Liver (tissue), 8 donors: ENCODE measurements at regions not wholly inside any gene's neighbourhood (a gene's known extent, or its start where the extent isn't known, plus 50 kb on each side); places are given as distances from the start of the nearest gene placed in this dataset.

Source experiments
- DNase-seq: peaks from one replicate; pipeline ENCODE4 v3.0.0-alpha.2; 2017; ENCODE audit warnings: low spot score
- H3K27ac ChIP-seq, 2 donors: one replicate each; pipeline ENCODE4 v1.7.0; 2013; ENCODE audit warnings: inconsistent platforms in 2 of 2, low read length in 2 of 2, control low read depth in 1 of 2, low read depth in 1 of 2, mild to moderate bottlenecking in 1 of 2
- H3K27me3 ChIP-seq, 4 donors: one replicate each; pipeline versions ENCODE4 v1.6.1 to v1.7.0; 2013; ENCODE audit warnings: low read length in 3 of 4, inconsistent platforms in 1 of 4, mild to moderate bottlenecking in 1 of 4, moderate library complexity in 1 of 4; ENCODE audit not compliant: control insufficient read depth in 4 of 4, insufficient read depth in 4 of 4
- H3K36me3 ChIP-seq, 4 donors: one replicate each; pipeline versions ENCODE4 v1.6.1 to v1.7.0; 2013; ENCODE audit warnings: low read length in 3 of 4, mild to moderate bottlenecking in 3 of 4, low read depth in 1 of 4, moderate library complexity in 1 of 4; ENCODE audit not compliant: control insufficient read depth in 4 of 4, insufficient read depth in 3 of 4
- H3K4me1 ChIP-seq, 4 donors: one replicate each; pipeline versions ENCODE4 v1.6.1 to v1.7.0; 2013; ENCODE audit warnings: low read length in 3 of 4, mild to moderate bottlenecking in 3 of 4, moderate library complexity in 1 of 4; ENCODE audit not compliant: control insufficient read depth in 4 of 4, insufficient read depth in 4 of 4
- H3K4me3 ChIP-seq, 3 donors: one replicate each; pipeline versions ENCODE4 v1.6.1 to v1.7.0; 2013; ENCODE audit warnings: low read length in 3 of 3, control low read depth in 1 of 3, low read depth in 1 of 3, mild to moderate bottlenecking in 1 of 3
- H3K9ac ChIP-seq, 2 donors: one replicate each; pipeline ENCODE4 v1.7.0; 2013; ENCODE audit warnings: low read length in 2 of 2, mild to moderate bottlenecking in 2 of 2, moderate library complexity in 2 of 2, control low read depth in 1 of 2, low read depth in 1 of 2
- H3K9me3 ChIP-seq, 4 donors: one replicate each; pipeline versions ENCODE4 v1.6.1 to v1.7.0; 2013; ENCODE audit warnings: low read length in 3 of 4; ENCODE audit not compliant: control insufficient read depth in 4 of 4
- EGR1 ChIP-seq, 2 donors: IDR thresholded peaks; 2 replicates each; pipeline ENCODE4 v1.6.1; 2016 to 2018; ENCODE audit warnings: antibody characterized with exemption in 2 of 2, low read depth in 2 of 2
- FOXA1 ChIP-seq: IDR thresholded peaks from 2 replicates; pipeline ENCODE4 v1.6.1; 2016; ENCODE audit warnings: antibody characterized with exemption
- FOXA2 ChIP-seq: IDR thresholded peaks from 2 replicates; pipeline ENCODE4 v1.6.1; 2016; ENCODE audit warnings: antibody characterized with exemption
- GABPA ChIP-seq, 2 donors: IDR thresholded peaks in 1 of 2; conservative IDR thresholded peaks in 1 of 2; 2 replicates each; pipeline ENCODE4 v1.6.1; 2016; ENCODE audit warnings: antibody characterized with exemption in 2 of 2, mild to moderate bottlenecking in 1 of 2, moderate library complexity in 1 of 2
- HNF4A ChIP-seq, 2 donors: conservative IDR thresholded peaks; 2 replicates each; pipeline ENCODE4 v1.6.1; 2016; ENCODE audit warnings: antibody characterized with exemption in 2 of 2, mild to moderate bottlenecking in 2 of 2
- HNF4G ChIP-seq: IDR thresholded peaks from 2 replicates; pipeline ENCODE4 v1.6.1; 2016; ENCODE audit warnings: antibody characterized with exemption
- JUND ChIP-seq, 2 donors: IDR thresholded peaks; 2 replicates each; pipeline ENCODE4 v1.6.1; 2016; ENCODE audit warnings: antibody characterized with exemption in 2 of 2
- NR2F2 ChIP-seq: IDR thresholded peaks from 2 replicates; pipeline ENCODE4 v1.6.1; 2016; ENCODE audit warnings: antibody characterized with exemption
- RAD21 ChIP-seq, 2 donors: IDR thresholded peaks; 2 replicates each; pipeline ENCODE4 v1.6.1; 2016; ENCODE audit warnings: antibody characterized with exemption in 2 of 2, mild to moderate bottlenecking in 2 of 2
- REST ChIP-seq: IDR thresholded peaks from 2 replicates; pipeline ENCODE4 v1.6.1; 2016; ENCODE audit warnings: antibody characterized with exemption, mild to moderate bottlenecking
- RXRA ChIP-seq, 2 donors: IDR thresholded peaks; 2 replicates each; pipeline ENCODE4 v1.6.1; 2017 to 2018; ENCODE audit warnings: antibody characterized with exemption in 2 of 2, mild to moderate bottlenecking in 1 of 2
- SP1 ChIP-seq: IDR thresholded peaks from 2 replicates; pipeline ENCODE4 v1.6.1; 2018; ENCODE audit warnings: antibody characterized with exemption, mild to moderate bottlenecking
- TAF1 ChIP-seq: conservative IDR thresholded peaks from 2 replicates; pipeline ENCODE4 v1.6.1; 2016; ENCODE audit warnings: antibody characterized with exemption, mild to moderate bottlenecking
- YY1 ChIP-seq: IDR thresholded peaks from 2 replicates; pipeline ENCODE4 v1.6.1; 2016; ENCODE audit warnings: antibody characterized with exemption, mild to moderate bottlenecking
- WGBS: extraction: QIAGEN DNeasy Blood & Tissue Kit; methylation state at CpG from one replicate; pipeline ENCODE4 v1.1.7; 2013; 5-methylcytosine and 5-hydroxymethylcytosine counted together
- TF ChIP-seq, protein P1 (sequence below): IDR thresholded peaks from 2 replicates; pipeline ENCODE4 v1.6.1; 2016; ENCODE audit warnings: antibody characterized with exemption
- TF ChIP-seq, protein P2 (sequence below): IDR thresholded peaks from 2 replicates; pipeline ENCODE4 v1.6.1; 2016; ENCODE audit warnings: antibody characterized with exemption
- TF ChIP-seq, protein P3 (sequence below): fragments of 150-350 bp; IDR thresholded peaks from 2 replicates; pipeline ENCODE4 v1.5.1; 2017; ENCODE audit warnings: improper control_type of control experiment, low read depth, low read length; ENCODE audit not compliant: missing input control
- TF ChIP-seq, protein P4 (sequence below): IDR thresholded peaks from 2 replicates; pipeline ENCODE4 v1.6.1; 2016; ENCODE audit warnings: antibody characterized with exemption
- donor health status: healthy.
- donor health status: healthy.
- donor health status: healthy.
- donor health status: healthy.
- donor health status: healthy.

DNA sequence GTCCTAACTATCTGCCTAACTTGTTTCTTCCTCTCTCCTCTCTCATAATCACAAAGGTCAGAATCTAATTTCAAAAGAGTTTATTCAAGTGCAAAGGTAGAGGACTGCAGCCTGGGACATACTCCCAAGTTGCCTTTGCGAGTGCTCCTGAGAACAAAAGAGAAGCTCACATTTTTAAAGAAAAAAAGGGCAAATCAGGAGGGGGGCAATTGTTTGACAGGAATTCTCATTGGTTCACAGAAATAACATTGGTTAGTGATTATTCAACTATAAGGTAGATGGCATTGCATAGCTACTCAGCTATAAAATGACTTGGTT lies 108.1 kb upstream of the RAI14 start:
- no peak overlapping the region for H3K4me3 ChIP-seq

GRCh38 chr5:34550247-34550646 lies 105.9 kb upstream of the RAI14 start:
- no peaks in the 10 kb centered on the region for H3K27me3 ChIP-seq
- no peaks in the 10 kb centered on the region for H3K36me3 ChIP-seq
- no peak overlapping the region for H3K9ac ChIP-seq
- no peak overlapping the region for H3K4me3 ChIP-seq
- H3K9me3 ChIP-seq = peaks cover 4 to 10% (median 4%) of the 10 kb centered on the region in 4 donors
- WGBS = 96% methylated on average over 2 of the region's 2 CpGs
- no peak overlapping the region for H3K27ac ChIP-seq
- no peak for DNase-seq
- peaks cover 0 to 7% (median 4%) of the 10 kb centered on the region in 4 donors for H3K4me1 ChIP-seq
- no peak for TF ChIP-seq HNF4A (conservative IDR thresholded peaks at IDR 0.05)
- TF ChIP-seq REST = no peak
- TF ChIP-seq, protein P1, sequence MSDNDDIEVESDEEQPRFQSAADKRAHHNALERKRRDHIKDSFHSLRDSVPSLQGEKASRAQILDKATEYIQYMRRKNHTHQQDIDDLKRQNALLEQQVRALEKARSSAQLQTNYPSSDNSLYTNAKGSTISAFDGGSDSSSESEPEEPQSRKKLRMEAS = no peak
- TF ChIP-seq GABPA (IDR thresholded peaks at IDR 0.05 in 1 of 2, conservative IDR thresholded peaks at IDR 0.05 in 1 of 2) = no peak
- no peak for TF ChIP-seq YY1
- TF ChIP-seq SP1 = no peak
- TF ChIP-seq, protein P2, sequence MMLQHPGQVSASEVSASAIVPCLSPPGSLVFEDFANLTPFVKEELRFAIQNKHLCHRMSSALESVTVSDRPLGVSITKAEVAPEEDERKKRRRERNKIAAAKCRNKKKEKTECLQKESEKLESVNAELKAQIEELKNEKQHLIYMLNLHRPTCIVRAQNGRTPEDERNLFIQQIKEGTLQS = no peak
- TF ChIP-seq, protein P3, sequence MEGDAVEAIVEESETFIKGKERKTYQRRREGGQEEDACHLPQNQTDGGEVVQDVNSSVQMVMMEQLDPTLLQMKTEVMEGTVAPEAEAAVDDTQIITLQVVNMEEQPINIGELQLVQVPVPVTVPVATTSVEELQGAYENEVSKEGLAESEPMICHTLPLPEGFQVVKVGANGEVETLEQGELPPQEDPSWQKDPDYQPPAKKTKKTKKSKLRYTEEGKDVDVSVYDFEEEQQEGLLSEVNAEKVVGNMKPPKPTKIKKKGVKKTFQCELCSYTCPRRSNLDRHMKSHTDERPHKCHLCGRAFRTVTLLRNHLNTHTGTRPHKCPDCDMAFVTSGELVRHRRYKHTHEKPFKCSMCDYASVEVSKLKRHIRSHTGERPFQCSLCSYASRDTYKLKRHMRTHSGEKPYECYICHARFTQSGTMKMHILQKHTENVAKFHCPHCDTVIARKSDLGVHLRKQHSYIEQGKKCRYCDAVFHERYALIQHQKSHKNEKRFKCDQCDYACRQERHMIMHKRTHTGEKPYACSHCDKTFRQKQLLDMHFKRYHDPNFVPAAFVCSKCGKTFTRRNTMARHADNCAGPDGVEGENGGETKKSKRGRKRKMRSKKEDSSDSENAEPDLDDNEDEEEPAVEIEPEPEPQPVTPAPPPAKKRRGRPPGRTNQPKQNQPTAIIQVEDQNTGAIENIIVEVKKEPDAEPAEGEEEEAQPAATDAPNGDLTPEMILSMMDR = no peak
- TF ChIP-seq EGR1 (IDR thresholded peaks at IDR 0.05; ENCODE audit: low read depth in 2 of 2) = no peak
- no peak for TF ChIP-seq HNF4G
- TF ChIP-seq TAF1 = no peak
- no peak for TF ChIP-seq RXRA (IDR thresholded peaks at IDR 0.05)

More for the DNA sequence above, 108.1 kb upstream of the RAI14 start:
- Histone ChIP-seq H3K27ac (no peak overlapping the region), H3K36me3 (no peaks in the 10 kb centered on the region), H3K27me3 (no peaks in the 10 kb centered on the region), H3K9me3 (peaks cover 6 to 15% (median 10%) of the 10 kb centered on the region in 4 donors), H3K4me1 (no peaks in the 10 kb centered on the region), H3K9ac (no peak overlapping the region)
- 88% methylated on average over 1 of the region's 1 CpG for WGBS
- TF ChIP-seq FOXA2 = no peak
- TF ChIP-seq JUND (IDR thresholded peaks at IDR 0.05) = no peak
- TF ChIP-seq, protein P3 = no peak
- TF ChIP-seq EGR1 (IDR thresholded peaks at IDR 0.05; ENCODE audit: low read depth in 2 of 2) = no peak
- TF ChIP-seq GABPA (IDR thresholded peaks at IDR 0.05 in 1 of 2, conservative IDR thresholded peaks at IDR 0.05 in 1 of 2) = no peak
- no peak for TF ChIP-seq RXRA (IDR thresholded peaks at IDR 0.05)
- TF ChIP-seq, protein P1 = no peak
- TF ChIP-seq, protein P4, sequence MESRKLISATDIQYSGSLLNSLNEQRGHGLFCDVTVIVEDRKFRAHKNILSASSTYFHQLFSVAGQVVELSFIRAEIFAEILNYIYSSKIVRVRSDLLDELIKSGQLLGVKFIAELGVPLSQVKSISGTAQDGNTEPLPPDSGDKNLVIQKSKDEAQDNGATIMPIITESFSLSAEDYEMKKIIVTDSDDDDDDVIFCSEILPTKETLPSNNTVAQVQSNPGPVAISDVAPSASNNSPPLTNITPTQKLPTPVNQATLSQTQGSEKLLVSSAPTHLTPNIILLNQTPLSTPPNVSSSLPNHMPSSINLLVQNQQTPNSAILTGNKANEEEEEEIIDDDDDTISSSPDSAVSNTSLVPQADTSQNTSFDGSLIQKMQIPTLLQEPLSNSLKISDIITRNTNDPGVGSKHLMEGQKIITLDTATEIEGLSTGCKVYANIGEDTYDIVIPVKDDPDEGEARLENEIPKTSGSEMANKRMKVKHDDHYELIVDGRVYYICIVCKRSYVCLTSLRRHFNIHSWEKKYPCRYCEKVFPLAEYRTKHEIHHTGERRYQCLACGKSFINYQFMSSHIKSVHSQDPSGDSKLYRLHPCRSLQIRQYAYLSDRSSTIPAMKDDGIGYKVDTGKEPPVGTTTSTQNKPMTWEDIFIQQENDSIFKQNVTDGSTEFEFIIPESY = no peak
- no peak for TF ChIP-seq TAF1
- TF ChIP-seq YY1 = no peak
- TF ChIP-seq HNF4A (conservative IDR thresholded peaks at IDR 0.05) = no peak
- TF ChIP-seq NR2F2 = no peak
- TF ChIP-seq, protein P2 = no peak
- TF ChIP-seq RAD21 (IDR thresholded peaks at IDR 0.05) = no peak
- no peak for TF ChIP-seq FOXA1
- no peak for DNase-seq
